GM19397 (cell line): ENCODE measurements at regions not wholly inside any gene's neighbourhood (a gene's known extent, or its start where the extent isn't known, plus 50 kb on each side); places are given as distances from the start of the nearest gene placed in this dataset.
"Not testable (repeated sequence)": the region's sequence is repeated elsewhere in the genome, so short reads cannot be mapped to it uniquely, and the experiment has no call there.

ENCODE experiments used
- ATAC-seq: cut with Tn5 transposase; IDR thresholded peaks from one replicate; pipeline ENCODE4 v1.9.1; 2021; ENCODE audit warnings: mild to moderate bottlenecking, moderate library complexity; ENCODE audit not compliant: unreplicated experiment

GRCh38 chr13:50464349-50465251, 378.9 kb downstream of the DLEU7 start:
- ATAC-seq = no peak

- no peak for ATAC-seq
Measured at GRCh38 chr13:50466456-50466855, 377.0 kb downstream of the DLEU7 start.

- ATAC-seq = no peak
Measured at GRCh38 chr13:50467156-50468110, 376.1 kb downstream of the DLEU7 start.

GRCh38 chr13:50468849-50469669, 374.4 kb downstream of the DLEU7 start:
- ATAC-seq = no peak

GRCh38 chr13:50473050-50473449, 370.4 kb downstream of the DLEU7 start:
- not testable (repeated sequence) for ATAC-seq

- no peak for ATAC-seq
Measured at GRCh38 chr13:50474088-50474662, 369.3 kb downstream of the DLEU7 start.

- ATAC-seq = no peak
Measured at GRCh38 chr13:50476577-50477285, 366.8 kb downstream of the DLEU7 start.

- ATAC-seq = no peak
Measured at GRCh38 chr13:50481936-50482335, 361.6 kb downstream of the DLEU7 start.

- ATAC-seq = no peak
Measured at GRCh38 chr13:50483416-50483815, 360.1 kb downstream of the DLEU7 start.

- ATAC-seq = no peak
Measured at GRCh38 chr13:50484472-50485113, 358.9 kb downstream of the DLEU7 start.

GRCh38 chr13:50485979-50486935, 357.2 kb downstream of the DLEU7 start:
- no peak for ATAC-seq

- ATAC-seq = no peak
Measured at GRCh38 chr13:50493683-50494082, 349.8 kb downstream of the DLEU7 start.

- no peak for ATAC-seq
Measured at GRCh38 chr13:50494138-50494537, 349.4 kb downstream of the DLEU7 start.

GRCh38 chr13:50503212-50503611, 340.3 kb downstream of the DLEU7 start:
- ATAC-seq = not testable (repeated sequence)

GRCh38 chr13:50509167-50509566, 334.3 kb downstream of the DLEU7 start:
- ATAC-seq = no peak

GRCh38 chr13:50509771-50510441, 333.6 kb downstream of the DLEU7 start:
- ATAC-seq = no peak

- not testable (repeated sequence) for ATAC-seq
Measured at GRCh38 chr13:50510885-50511545, 332.5 kb downstream of the DLEU7 start.
